ENCODE measurements at regions not wholly inside any gene's neighbourhood (a gene's known extent, or its start where the extent isn't known, plus 50 kb on each side); places are given as distances from the start of the nearest gene placed in this dataset.

DNA sequence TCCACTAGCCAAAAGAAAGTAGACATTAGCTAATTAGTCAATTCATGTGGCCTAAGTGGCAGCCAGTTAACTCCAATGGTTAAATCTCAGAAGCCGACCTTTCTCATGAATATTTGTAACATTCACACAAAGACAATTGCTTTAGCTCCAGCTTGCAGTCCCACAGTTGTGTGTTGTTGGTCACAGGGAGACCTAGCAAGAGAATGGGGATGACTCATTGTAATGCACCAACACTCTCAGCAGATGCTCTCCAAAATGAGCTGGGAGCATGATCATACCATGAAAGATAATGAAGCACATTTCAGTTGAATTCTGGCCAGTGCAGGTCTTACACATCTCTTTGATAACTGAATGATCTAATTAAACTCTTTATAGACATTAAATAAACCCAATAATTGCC is 160.4 kb downstream of the HLX start:
- no peak for DNase-seq (ENCODE audit: low spot score)
- no peaks in the 10 kb centered on the region for H3K27me3 ChIP-seq
- no peaks in the 10 kb centered on the region for H3K4me1 ChIP-seq
- no peak overlapping the region for H3K27ac ChIP-seq
- no peak for TF ChIP-seq CTCF (IDR thresholded peaks at IDR 0.05)
- H3K36me3 ChIP-seq, result no peaks in the 10 kb centered on the region
- no peaks in the 10 kb centered on the region for H3K9me3 ChIP-seq
- no peak overlapping the region for H3K4me3 ChIP-seq

DNA sequence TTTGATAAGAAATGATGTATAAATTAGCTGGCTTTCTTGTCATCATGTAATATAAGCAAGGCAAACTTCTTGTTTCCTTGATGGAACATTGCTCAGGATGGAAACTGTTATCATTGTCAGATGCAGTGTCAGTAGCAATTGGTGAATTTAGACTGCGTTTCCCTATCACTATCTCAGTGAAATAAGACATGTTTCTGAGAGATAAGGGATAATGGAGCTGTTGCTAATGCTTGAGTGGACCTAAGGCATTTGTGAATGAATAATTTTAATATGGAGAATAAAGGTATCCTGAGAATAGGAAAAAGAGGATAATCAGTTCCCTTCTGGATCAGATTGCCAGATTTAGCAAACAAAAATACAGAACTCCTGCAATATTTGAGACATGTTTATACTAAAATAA is 160.9 kb downstream of the HLX start:
- no peak overlapping the region for H3K4me3 ChIP-seq
- TF ChIP-seq CTCF (IDR thresholded peaks at IDR 0.05), result no peak
- no peaks in the 10 kb centered on the region for H3K27me3 ChIP-seq
- no peaks in the 10 kb centered on the region for H3K9me3 ChIP-seq
- no peaks in the 10 kb centered on the region for H3K36me3 ChIP-seq
- H3K27ac ChIP-seq, result no peak overlapping the region
- H3K4me1 ChIP-seq, result no peaks in the 10 kb centered on the region
- no peak for DNase-seq (ENCODE audit: low spot score)

DNA sequence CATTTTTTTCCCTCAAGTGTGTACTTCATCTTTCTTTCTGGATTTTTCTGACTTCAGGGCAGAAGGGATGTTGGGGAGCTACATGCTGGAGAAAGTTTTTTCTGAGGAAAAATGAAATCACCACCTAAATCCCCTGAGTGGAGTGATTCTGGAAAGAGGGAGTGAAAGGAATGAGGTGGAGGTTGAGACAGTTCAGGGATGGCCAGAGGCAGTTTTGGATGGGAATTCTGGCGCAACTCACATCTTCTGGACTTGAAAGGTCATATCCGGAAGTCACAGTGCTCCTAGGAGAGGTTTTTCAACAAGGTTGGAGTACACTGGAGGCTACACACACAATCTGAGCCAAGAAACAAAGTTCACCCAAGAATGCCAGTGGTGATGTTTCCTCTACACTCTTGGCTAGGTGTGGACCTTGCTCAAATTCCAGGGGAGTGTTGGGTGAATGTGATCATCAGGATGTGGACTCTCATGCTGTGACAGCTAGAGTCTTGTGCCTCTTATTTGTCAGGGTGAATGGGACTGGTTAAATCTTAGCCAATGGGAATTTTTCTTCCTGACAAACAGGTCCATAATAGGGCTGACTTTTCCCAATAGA is 161.5 kb downstream of the HLX start:
- Histone ChIP-seq H3K4me3 (no peak overlapping the region), H3K9me3 (no peaks in the 10 kb centered on the region), H3K4me1 (no peaks in the 10 kb centered on the region), H3K27me3 (peaks cover 0 to 2% of the 10 kb centered on the region in 2 donors), H3K27ac (no peak overlapping the region), H3K36me3 (no peaks in the 10 kb centered on the region)
- no peak for TF ChIP-seq CTCF (IDR thresholded peaks at IDR 0.05)
- DNase-seq (ENCODE audit: low spot score), result no peak

DNA sequence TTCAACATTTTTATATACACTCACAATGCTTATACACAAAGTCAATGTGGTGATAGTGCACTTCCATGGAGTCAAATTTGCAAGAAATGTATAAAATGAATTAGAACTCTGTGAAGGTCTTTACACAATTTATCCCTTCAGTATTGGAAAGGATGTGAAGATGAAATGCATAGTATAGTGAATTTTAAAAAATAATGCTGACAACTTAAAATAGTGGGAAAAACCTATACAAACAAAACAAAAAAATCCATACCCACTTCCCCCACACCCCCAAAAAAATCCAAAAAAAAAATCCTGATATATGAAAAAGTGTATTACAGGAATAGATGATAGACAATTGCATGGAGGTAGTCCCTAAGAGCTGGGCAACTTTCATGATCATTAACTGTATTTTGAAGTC is 165.3 kb downstream of the HLX start:
- no peak for TF ChIP-seq CTCF (IDR thresholded peaks at IDR 0.05)
- no peak overlapping the region for H3K4me3 ChIP-seq
- H3K4me1 ChIP-seq, result no peaks in the 10 kb centered on the region
- no peak overlapping the region for H3K27ac ChIP-seq
- H3K27me3 ChIP-seq, result peaks cover 0 to 2% of the 10 kb centered on the region in 2 donors
- DNase-seq (ENCODE audit: low spot score), result no peak
- no peaks in the 10 kb centered on the region for H3K36me3 ChIP-seq
- H3K9me3 ChIP-seq, result peaks cover 0 to 4% of the 10 kb centered on the region in 2 donors

GRCh38 chr1:221045151-221045550 is 165.9 kb downstream of the HLX start:
- no peak overlapping the region for H3K4me3 ChIP-seq
- H3K4me1 ChIP-seq, result no peaks in the 10 kb centered on the region
- H3K27ac ChIP-seq, result no peak overlapping the region
- H3K27me3 ChIP-seq, result peaks cover 0 to 2% of the 10 kb centered on the region in 2 donors
- no peak for DNase-seq (ENCODE audit: low spot score)
- H3K9me3 ChIP-seq, result peaks cover 0 to 8% of the 10 kb centered on the region in 2 donors
- TF ChIP-seq CTCF (IDR thresholded peaks at IDR 0.05), result no peak
- no peaks in the 10 kb centered on the region for H3K36me3 ChIP-seq
